A172 (cell line): ENCODE measurements at regions not wholly inside any gene's neighbourhood (a gene's known extent, or its start where the extent isn't known, plus 50 kb on each side); places are given as distances from the start of the nearest gene placed in this dataset.

Experiments
- DNase-seq: peaks from one replicate; pipeline ENCODE4 v3.0.0-alpha.2; 2015; ENCODE audit warnings: low spot score

- DNase-seq: no peak
Measured at GRCh38 chr1:94707321-94708298, 112.5 kb upstream of the SLC44A3 start.

DNA sequence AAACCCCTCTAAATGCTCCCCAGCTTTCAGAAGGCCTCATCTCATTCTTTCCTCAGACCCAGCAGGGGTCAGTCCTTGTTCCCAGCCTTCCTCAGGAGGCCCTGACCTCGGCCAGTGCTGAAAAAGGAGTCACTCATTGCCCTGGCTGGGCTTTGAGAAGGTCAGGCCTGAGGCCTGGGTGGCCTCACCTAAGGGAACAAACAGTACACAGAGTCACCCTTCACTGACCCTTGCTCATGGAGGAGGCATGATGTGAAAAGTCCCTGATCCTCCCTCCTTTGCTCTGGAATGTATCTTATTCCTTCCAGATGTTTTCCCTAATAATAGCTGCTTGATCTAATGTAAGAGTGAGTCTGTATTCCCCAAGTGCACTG, 117.7 kb upstream of the SLC44A3 start:
- no peak for DNase-seq

DNA sequence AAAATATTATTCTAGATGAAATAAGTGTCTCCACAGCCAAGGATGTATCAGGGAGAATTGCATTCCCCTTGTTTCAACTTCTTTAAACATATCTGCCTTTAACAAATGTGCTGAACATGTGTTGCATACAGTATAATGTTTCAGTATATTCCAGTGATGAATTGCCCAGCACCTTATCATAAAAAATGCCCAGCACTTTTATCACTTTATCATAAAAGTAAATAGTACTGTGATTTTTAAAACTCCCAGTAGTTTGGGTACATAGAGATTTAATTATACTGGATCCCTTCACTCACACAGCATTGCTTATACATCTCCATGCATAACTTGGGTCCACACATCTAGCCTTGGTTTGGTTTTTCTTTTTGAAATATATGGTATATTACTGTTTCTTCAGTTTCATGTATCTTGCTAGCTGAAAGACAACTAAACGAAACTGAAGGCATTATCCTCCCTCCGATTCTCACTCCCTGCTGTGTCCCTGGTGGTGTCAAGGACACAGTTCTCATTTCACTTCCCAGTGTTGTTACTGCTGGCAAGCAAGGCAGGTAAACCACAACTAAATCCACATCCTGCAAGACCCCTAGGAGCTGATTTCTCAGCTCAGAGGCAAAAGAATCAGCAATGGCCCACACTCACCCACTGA, 118.2 kb upstream of the SLC44A3 start:
- DNase-seq: no peak

DNA sequence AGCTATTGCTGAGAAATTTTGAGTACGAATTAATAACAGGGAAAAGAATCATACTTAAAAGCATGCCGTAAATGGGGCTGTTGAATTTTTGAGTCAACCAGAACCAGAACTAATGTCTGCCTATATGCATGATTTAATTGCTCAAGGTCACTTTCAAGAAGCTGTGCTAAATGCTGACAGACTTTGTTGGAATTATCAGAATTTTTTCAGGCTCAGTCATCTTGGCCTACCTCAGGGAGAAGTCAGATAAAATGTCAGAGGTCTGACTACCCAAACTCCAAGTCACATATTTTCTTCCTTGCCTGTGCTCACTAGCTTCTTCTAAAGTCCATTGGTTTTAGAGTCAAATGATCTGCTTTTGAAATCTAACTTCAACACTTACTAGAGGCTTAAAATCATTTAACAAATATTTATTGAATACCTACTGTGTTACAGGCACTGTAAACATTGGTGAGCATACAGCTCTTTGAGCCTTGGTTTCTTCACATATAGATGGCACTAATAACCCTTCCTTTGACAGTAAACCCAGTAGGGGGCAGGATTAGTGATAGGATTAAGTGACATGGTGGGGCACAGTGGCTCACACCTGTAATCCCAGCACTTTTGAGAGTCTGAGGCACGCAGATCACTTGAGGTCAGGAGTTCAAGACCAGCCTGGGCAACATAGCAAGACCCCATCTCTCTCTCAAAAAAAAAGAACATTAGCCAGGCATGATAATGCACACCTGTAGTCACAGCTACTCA, 121.2 kb upstream of the SLC44A3 start:
- peak; percentile 83 for DNase-seq

DNA sequence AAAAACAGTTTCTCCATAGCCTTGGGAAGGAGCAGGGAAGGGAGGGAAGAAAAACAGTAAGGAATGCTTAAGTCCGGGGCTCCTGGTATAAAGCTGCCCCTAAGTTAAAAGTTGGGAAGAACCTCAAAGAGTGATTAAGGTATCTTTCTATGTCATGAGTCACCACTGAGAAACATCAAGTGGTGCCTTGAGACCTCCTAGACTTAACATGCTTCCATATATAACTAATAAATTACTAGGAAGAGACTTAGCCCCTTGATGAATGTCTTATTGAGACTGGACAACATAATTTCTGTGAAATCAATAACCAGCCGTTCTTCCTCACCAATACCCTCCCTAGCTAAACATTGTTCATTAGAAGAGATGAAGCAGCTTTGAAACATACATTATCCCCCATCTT, 121.8 kb upstream of the SLC44A3 start:
- peak; percentile 68 for DNase-seq

DNA sequence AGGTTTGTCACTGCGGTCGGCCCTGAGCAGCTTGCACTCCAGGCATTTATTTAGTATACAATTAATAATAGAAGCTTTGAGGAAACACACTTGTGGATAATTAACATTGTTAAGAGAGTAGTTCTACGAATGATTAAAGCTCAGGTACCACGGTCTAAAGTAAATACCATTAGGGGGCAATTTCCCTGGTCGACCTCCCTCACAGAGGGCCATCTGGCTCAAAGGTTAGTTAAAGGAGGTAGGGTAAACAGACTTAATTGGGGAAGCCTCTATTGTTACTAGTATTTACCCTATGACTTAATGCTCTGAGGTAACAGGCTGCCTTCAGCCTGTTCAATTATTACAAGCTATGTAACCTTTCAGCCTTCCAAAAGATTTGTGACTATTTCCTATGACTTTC, 122.3 kb upstream of the SLC44A3 start:
- no peak for DNase-seq

DNA sequence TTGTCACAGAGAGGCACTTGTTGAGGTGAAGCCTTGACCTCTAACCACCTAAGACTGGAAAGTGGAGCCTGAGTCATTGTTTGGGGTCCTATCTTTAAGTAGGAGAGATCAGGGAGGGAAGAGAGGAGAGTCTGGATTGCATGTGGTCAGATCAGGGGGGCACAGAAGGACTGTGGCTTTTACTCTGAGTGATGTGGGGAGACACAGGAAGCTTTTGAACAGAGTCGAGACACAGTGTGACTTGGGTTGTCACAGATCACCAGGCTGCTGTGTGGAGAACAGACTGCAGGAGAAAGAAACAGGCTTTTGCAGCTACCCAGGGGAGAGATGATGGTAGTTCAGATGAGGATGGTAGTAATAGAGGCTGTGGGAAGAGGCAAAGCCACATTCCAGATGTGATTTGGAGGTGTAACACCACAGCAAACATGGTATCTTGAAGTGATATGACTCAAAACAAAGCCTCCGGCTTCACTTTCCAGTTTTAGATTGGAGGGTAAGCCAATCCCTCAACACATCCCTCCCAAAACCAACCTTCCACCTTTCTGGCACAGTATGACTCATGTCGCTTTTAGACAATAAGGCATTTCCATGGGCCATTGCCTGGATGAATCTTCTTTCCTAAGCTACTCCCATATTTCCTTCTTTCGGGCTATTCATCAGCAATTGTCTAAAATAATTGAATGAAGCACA, 125.8 kb upstream of the SLC44A3 start:
- DNase-seq: peak; percentile 46

DNA sequence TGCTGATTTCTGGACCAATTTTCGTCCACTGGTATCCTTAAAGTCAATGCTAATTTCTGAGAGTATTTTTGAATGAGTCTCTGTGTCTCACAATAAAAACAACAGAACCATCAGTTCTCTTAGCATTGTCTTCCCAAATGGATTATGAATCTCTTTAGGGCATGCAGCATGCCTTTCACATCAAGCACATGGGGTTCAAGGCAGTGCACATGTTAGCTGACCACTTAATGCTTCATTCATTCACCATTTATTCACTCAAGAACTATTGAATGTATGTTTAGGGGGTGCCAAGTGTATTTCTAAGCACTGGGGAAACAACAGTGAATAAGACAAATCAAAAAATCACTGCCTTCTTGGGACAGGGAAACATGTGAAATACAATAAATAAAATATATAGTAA, 126.7 kb upstream of the SLC44A3 start:
- DNase-seq: no peak

DNA sequence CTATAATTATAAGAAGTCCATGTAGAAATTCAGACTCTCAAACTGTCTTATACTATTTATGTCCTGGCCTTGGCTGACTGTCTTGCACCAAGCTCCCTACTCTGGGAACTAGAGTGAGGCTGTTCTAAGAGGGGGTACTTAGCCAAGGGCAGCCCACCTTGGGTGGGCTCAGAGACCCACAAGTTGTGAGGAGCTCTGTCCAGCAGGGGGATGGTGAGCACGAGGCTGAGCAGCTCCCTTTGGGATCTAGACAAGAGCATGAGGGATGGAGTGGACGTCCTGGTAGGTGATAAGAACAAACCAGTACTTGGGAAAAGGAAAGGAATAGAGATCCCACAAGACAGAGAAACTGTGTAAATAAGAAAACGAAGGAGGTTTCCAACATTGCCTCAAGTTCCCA, 127.1 kb upstream of the SLC44A3 start:
- DNase-seq: no peak

- DNase-seq: no peak
Measured at GRCh38 chr1:94688646-94689045, 131.5 kb upstream of the SLC44A3 start.

DNA sequence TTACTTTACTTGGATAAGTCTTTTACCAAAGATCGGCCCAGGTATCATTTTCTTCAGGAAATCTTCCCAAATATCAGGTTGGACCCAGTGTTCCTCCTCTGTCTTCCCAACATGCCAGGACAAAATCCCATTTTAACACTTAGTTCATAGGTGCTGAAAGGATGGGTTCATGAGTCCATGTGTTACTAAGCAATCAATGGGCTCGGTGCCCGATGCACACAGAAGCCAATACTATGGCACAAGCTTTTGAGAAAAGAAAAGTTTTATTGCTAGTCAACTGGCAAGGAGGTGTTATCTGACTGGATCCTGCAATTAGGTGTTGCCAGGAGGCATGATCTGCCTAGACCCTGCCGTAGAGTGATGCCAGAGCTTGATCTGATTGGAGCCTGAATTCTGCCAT, 133.3 kb upstream of the SLC44A3 start:
- DNase-seq: no peak

DNA sequence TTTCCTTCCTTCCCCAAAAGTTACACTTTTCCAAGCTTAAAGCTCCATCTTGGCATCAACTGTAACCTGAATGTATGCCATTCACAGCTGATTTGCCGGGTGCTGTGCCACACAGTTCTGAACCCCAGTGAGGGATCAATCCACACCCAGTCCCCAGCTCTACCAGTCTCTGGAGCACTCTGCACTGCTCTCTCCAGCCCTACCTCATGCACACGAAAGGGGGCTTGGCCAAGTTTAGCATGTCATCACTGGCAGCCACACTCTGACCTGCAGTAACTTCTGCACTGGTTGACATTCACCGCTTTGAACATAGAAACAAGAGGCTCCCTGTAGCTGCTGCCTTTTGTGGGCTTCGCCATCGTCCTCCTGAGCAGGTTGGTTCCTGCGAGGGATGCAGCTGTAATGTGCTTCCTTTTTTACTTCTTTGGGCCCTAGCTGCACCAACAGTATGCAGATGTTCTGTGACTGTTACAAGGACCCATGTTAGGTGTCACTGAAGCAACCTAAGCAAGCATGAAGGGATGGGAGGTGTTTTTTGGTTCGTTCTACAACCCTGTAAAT, 135.4 kb upstream of the SLC44A3 start:
- DNase-seq: no peak

- DNase-seq: no peak
Measured at GRCh38 chr1:94683886-94684285, 136.3 kb upstream of the SLC44A3 start.

DNA sequence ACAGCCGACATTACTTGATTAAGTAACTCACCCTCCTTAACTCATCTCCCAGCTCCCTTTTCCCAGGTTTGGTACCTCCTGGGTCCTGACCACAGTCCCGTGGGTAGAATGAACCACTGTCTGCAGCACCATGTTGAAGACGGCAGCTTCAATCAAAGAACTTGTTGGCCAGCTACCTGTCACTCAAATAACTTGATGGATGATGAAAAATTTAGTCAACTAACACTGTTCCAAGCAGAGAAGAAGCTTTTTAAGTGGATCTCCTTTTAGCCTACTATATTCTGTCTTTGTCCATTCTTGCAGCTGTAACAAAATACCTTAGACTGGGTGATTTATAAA, 138.4 kb upstream of the F3 start:
- DNase-seq: no peak

DNA sequence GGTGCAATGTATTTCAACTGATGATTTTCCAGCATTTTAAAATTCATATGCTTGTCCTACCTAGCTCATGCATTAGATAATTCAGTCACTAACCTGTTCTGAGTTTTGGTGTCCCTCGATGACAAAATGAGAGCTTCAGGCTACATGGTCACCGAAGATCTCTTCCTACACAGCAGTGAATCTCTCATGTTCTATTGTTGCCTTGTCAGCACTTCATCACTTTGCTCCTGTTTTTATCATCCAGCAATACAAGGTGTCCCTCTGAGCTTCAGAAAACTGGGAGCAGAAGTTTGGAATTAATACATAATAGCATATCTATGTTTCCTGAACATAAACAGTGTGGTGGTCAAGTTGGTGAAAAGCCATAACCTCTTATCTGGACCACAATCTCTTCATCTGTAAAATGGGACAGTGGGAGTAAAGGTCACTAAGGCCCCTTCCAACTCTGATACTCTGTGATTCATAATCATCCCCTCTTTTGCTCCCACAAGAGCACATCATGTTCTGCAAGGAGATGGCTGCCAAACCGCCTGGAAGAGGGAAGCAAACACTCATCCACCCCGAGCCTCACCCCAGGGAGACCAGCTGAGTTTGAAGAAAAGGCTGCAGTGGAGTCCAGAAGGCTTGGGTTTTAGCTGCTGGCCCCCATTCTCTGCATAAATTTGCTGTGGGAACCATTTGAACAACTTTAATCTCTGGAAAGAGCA, 137.9 kb upstream of the F3 start:
- no peak for DNase-seq

- DNase-seq: no peak
Measured at GRCh38 chr1:94678202-94678848, 136.8 kb upstream of the F3 start.

DNA sequence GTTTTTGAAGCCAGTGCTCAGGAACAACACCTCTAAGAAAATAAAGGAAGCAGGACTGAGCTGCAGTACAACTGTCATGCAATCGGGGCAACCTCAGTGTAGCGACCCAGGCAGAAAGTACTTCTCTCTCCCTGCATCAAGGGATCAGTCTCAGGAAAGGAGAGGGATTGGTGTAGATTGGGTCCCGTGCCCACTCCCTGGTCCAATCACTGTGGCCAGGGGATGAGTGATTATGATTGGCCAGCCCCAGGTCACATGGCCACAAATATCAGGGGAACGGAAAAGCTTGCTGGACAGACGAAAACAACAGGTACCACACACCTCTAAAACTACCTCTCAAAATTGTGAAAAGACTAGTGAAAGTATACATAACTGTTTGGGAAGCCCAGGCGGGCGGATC, 136.2 kb upstream of the F3 start:
- no peak for DNase-seq

DNA sequence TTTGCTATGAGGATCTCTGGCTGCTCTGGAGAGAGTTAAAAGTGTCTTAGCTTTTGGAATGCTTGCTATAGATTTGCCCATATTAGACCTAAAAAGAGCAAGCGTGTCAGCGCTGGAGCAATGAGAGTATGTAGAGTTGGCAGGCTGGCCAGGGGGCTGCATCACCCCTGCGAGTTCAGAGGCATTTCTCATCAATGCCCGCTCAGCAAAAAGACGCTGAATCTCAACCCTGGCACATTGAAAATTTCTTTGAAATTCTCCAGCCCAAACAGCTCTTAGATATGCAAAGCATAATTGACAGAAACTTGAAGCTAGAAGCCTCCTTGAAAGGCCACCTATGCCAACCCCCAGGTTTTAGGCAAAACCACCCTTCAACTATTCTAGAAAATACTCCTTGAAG, 135.5 kb upstream of the F3 start:
- no peak for DNase-seq

DNA sequence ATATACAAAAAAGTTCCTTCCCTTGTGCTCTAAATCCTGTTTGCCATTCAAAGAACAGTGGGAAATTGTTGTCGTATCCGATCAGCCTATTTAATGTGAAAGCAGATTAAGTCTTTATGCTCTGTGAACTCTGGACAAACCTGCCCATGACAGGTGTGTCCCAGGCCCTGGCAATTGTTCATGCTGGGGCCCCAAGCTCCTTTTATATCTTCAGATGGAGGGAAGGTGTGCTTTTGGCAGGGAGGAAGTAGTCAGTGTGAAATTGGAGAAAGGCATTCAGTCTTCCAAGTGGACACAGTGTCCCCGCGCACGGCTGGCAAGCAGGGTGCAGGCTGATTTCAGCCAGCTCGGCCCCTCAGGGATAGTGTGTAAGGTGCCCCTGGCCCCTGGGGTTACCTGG, 135.1 kb upstream of the F3 start:
- no peak for DNase-seq

DNA sequence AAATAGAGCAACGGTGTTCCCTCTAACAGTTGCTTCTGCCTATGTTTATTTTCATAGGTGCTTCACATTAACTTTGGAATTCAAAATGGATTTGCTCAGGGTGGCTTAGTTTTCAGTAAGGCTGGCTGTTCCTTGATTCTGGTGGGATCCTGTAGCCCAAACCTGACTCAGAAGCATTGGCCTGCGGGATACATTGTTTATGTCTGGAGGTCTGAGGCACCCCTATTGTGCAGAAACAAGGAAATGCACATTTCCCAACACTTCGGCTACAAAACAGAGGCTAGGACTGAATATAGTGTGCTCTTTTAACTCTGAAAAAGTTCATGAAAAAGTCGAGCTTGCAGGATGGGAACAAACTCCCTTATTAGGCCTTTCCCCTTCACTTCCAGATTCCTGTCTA, 133.8 kb upstream of the F3 start:
- DNase-seq: no peak

DNA sequence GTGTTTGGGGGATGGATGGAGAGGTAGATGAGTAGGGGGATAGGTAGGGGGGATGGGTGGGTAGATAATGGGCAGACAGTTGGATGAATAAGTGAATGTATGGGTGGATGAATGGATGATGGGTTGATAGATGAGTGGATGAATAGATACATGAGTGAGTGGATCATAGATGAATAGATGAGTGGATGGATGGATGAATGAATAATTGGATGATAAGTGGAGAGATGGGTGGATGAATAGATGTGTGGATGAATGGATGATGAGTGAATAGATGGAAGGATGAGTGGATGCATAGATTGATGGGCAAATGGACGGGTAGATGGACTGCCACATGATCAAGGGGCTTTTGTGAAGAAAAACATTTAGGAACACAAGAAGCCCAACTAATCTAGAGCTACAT, 133.3 kb upstream of the F3 start:
- no peak for DNase-seq
